ENCODE measurements at regions not wholly inside any gene's neighbourhood (a gene's known extent, or its start where the extent isn't known, plus 50 kb on each side); places are given as distances from the start of the nearest gene placed in this dataset.

- no peaks in the 10 kb centered on the region for H3K27me3 ChIP-seq (ENCODE audit: low read length)
- H3K4me3 ChIP-seq (ENCODE audit: low read length): no peak overlapping the region
- H3K27ac ChIP-seq (ENCODE audit: low read length): no peak overlapping the region
Observed at GRCh38 chr9:105912157-105912862, 218.0 kb downstream of the TMEM38B start.

GRCh38 chr9:105912863-105913516 lies 218.6 kb downstream of the TMEM38B start:
- H3K79me2 ChIP-seq (ENCODE audit: low read length): no peaks in the 10 kb centered on the region
- H3K27me3 ChIP-seq (ENCODE audit: low read length): no peaks in the 10 kb centered on the region
- H3K27ac ChIP-seq (ENCODE audit: low read length): no peak overlapping the region
- no peaks in the 10 kb centered on the region for H3K9me3 ChIP-seq (ENCODE audit: low read length)
- H3K9ac ChIP-seq (ENCODE audit: low read length): no peak overlapping the region
- H3K36me3 ChIP-seq (ENCODE audit: insufficient read depth, low read length): no peaks in the 10 kb centered on the region
- H3K4me3 ChIP-seq (ENCODE audit: low read length): no peak overlapping the region
- no peaks in the 10 kb centered on the region for H3K4me1 ChIP-seq (ENCODE audit: low read length)
- H2AFZ ChIP-seq (ENCODE audit: low read length): no peak overlapping the region
- H3K4me2 ChIP-seq (ENCODE audit: low read depth, low read length, poor library complexity, severe bottlenecking): no peak overlapping the region
- no peaks in the 10 kb centered on the region for H3K9me2 ChIP-seq (replicated peaks; ENCODE audit: insufficient read depth, low read length)
- no peaks in the 10 kb centered on the region for H4K20me1 ChIP-seq (ENCODE audit: insufficient read depth, low read depth, low read length)
- no peak for DNase-seq

More at GRCh38 chr9:105912157-105912862, 218.0 kb downstream of the TMEM38B start:
- Histone ChIP-seq H3K4me1 (ENCODE audit: low read length) (no peaks in the 10 kb centered on the region), H3K4me2 (ENCODE audit: low read depth, low read length, poor library complexity, severe bottlenecking) (no peak overlapping the region), H4K20me1 (ENCODE audit: insufficient read depth, low read depth, low read length) (no peaks in the 10 kb centered on the region), H3K9me2 (replicated peaks; ENCODE audit: insufficient read depth, low read length) (no peaks in the 10 kb centered on the region), H3K36me3 (ENCODE audit: insufficient read depth, low read length) (no peaks in the 10 kb centered on the region), H2AFZ (ENCODE audit: low read length) (no peak overlapping the region), H3K9me3 (ENCODE audit: low read length) (no peaks in the 10 kb centered on the region), H3K9ac (ENCODE audit: low read length) (no peak overlapping the region), H3K79me2 (ENCODE audit: low read length) (no peaks in the 10 kb centered on the region)
- no peak for DNase-seq

- Histone ChIP-seq H3K79me2 (ENCODE audit: low read length) (no peaks in the 10 kb centered on the region), H3K27me3 (ENCODE audit: low read length) (no peaks in the 10 kb centered on the region), H3K9me3 (ENCODE audit: low read length) (no peaks in the 10 kb centered on the region), H4K20me1 (ENCODE audit: insufficient read depth, low read depth, low read length) (0 out of 2 replicates have a peak, but pooled peaks cover 3% of the 10 kb centered on the region), H3K4me3 (ENCODE audit: low read length) (no peak overlapping the region), H3K9ac (ENCODE audit: low read length) (no peak overlapping the region), H3K4me1 (ENCODE audit: low read length) (no peaks in the 10 kb centered on the region), H3K9me2 (replicated peaks; ENCODE audit: insufficient read depth, low read length) (no peaks in the 10 kb centered on the region), H3K4me2 (ENCODE audit: low read depth, low read length, poor library complexity, severe bottlenecking) (no peak overlapping the region), H3K27ac (ENCODE audit: low read length) (no peak overlapping the region), H3K36me3 (ENCODE audit: insufficient read depth, low read length) (no peaks in the 10 kb centered on the region), H2AFZ (ENCODE audit: low read length) (no peak overlapping the region)
- DNase-seq: no peak
Observed at GRCh38 chr9:105921057-105921726, 226.9 kb downstream of the TMEM38B start.

- DNase-seq: no peak
- H2AFZ ChIP-seq (ENCODE audit: low read length): no peak overlapping the region
- H3K79me2 ChIP-seq (ENCODE audit: low read length): no peaks in the 10 kb centered on the region
- H3K9ac ChIP-seq (ENCODE audit: low read length): no peak overlapping the region
- no peaks in the 10 kb centered on the region for H4K20me1 ChIP-seq (ENCODE audit: insufficient read depth, low read depth, low read length)
- no peaks in the 10 kb centered on the region for H3K4me1 ChIP-seq (ENCODE audit: low read length)
- no peak overlapping the region for H3K4me3 ChIP-seq (ENCODE audit: low read length)
- H3K4me2 ChIP-seq (ENCODE audit: low read depth, low read length, poor library complexity, severe bottlenecking): no peak overlapping the region
- no peaks in the 10 kb centered on the region for H3K27me3 ChIP-seq (ENCODE audit: low read length)
- H3K27ac ChIP-seq (ENCODE audit: low read length): no peak overlapping the region
- no peaks in the 10 kb centered on the region for H3K9me2 ChIP-seq (replicated peaks; ENCODE audit: insufficient read depth, low read length)
- no peaks in the 10 kb centered on the region for H3K36me3 ChIP-seq (ENCODE audit: insufficient read depth, low read length)
- H3K9me3 ChIP-seq (ENCODE audit: low read length): no peaks in the 10 kb centered on the region
Observed at GRCh38 chr9:105928416-105928815, 234.1 kb downstream of the TMEM38B start.

- Histone ChIP-seq H3K27ac (ENCODE audit: low read length) (no peak overlapping the region), H4K20me1 (ENCODE audit: insufficient read depth, low read depth, low read length) (no peaks in the 10 kb centered on the region), H3K4me3 (ENCODE audit: low read length) (no peak overlapping the region), H3K36me3 (ENCODE audit: insufficient read depth, low read length) (no peaks in the 10 kb centered on the region), H3K9me3 (ENCODE audit: low read length) (no peaks in the 10 kb centered on the region), H3K4me1 (ENCODE audit: low read length) (no peaks in the 10 kb centered on the region), H3K9me2 (replicated peaks; ENCODE audit: insufficient read depth, low read length) (no peaks in the 10 kb centered on the region), H3K79me2 (ENCODE audit: low read length) (no peaks in the 10 kb centered on the region), H2AFZ (ENCODE audit: low read length) (no peak overlapping the region), H3K27me3 (ENCODE audit: low read length) (no peaks in the 10 kb centered on the region), H3K4me2 (ENCODE audit: low read depth, low read length, poor library complexity, severe bottlenecking) (no peak overlapping the region), H3K9ac (ENCODE audit: low read length) (no peak overlapping the region)
- no peak for DNase-seq
Observed at GRCh38 chr9:105930011-105930627, 235.8 kb downstream of the TMEM38B start.

- Histone ChIP-seq H2AFZ (ENCODE audit: low read length) (no peak overlapping the region), H4K20me1 (ENCODE audit: insufficient read depth, low read depth, low read length) (no peaks in the 10 kb centered on the region), H3K27ac (ENCODE audit: low read length) (no peak overlapping the region), H3K9me3 (ENCODE audit: low read length) (no peaks in the 10 kb centered on the region), H3K9me2 (replicated peaks; ENCODE audit: insufficient read depth, low read length) (no peaks in the 10 kb centered on the region), H3K4me3 (ENCODE audit: low read length) (no peak overlapping the region), H3K36me3 (ENCODE audit: insufficient read depth, low read length) (no peaks in the 10 kb centered on the region), H3K27me3 (ENCODE audit: low read length) (no peaks in the 10 kb centered on the region), H3K4me1 (ENCODE audit: low read length) (no peaks in the 10 kb centered on the region), H3K9ac (ENCODE audit: low read length) (no peak overlapping the region), H3K79me2 (ENCODE audit: low read length) (no peaks in the 10 kb centered on the region), H3K4me2 (ENCODE audit: low read depth, low read length, poor library complexity, severe bottlenecking) (no peak overlapping the region)
- DNase-seq: no peak
Observed at GRCh38 chr9:105932276-105932675, 237.9 kb downstream of the TMEM38B start.

GRCh38 chr9:105950448-105950847 lies 256.1 kb downstream of the TMEM38B start:
- H3K27ac ChIP-seq (ENCODE audit: low read length): no peak overlapping the region
- H3K79me2 ChIP-seq (ENCODE audit: low read length): no peaks in the 10 kb centered on the region
- H4K20me1 ChIP-seq (ENCODE audit: insufficient read depth, low read depth, low read length): no peaks in the 10 kb centered on the region
- H3K27me3 ChIP-seq (ENCODE audit: low read length): no peaks in the 10 kb centered on the region
- H3K9me2 ChIP-seq (replicated peaks; ENCODE audit: insufficient read depth, low read length): no peaks in the 10 kb centered on the region
- no peaks in the 10 kb centered on the region for H3K36me3 ChIP-seq (ENCODE audit: insufficient read depth, low read length)
- no peaks in the 10 kb centered on the region for H3K9me3 ChIP-seq (ENCODE audit: low read length)
- H2AFZ ChIP-seq (ENCODE audit: low read length): no peak overlapping the region
- H3K4me1 ChIP-seq (ENCODE audit: low read length): no peaks in the 10 kb centered on the region
- no peak for DNase-seq
- H3K4me2 ChIP-seq (ENCODE audit: low read depth, low read length, poor library complexity, severe bottlenecking): no peak overlapping the region
- no peak overlapping the region for H3K4me3 ChIP-seq (ENCODE audit: low read length)
- H3K9ac ChIP-seq (ENCODE audit: low read length): no peak overlapping the region

GRCh38 chr9:105950894-105951293 lies 256.6 kb downstream of the TMEM38B start:
- no peak for DNase-seq
- Histone ChIP-seq H3K4me3 (ENCODE audit: low read length) (no peak overlapping the region), H3K27ac (ENCODE audit: low read length) (no peak overlapping the region), H3K4me1 (ENCODE audit: low read length) (no peaks in the 10 kb centered on the region), H3K9ac (ENCODE audit: low read length) (no peak overlapping the region), H3K4me2 (ENCODE audit: low read depth, low read length, poor library complexity, severe bottlenecking) (no peak overlapping the region), H3K79me2 (ENCODE audit: low read length) (no peaks in the 10 kb centered on the region), H2AFZ (ENCODE audit: low read length) (no peak overlapping the region), H3K9me2 (replicated peaks; ENCODE audit: insufficient read depth, low read length) (no peaks in the 10 kb centered on the region), H4K20me1 (ENCODE audit: insufficient read depth, low read depth, low read length) (no peaks in the 10 kb centered on the region), H3K36me3 (ENCODE audit: insufficient read depth, low read length) (no peaks in the 10 kb centered on the region), H3K9me3 (ENCODE audit: low read length) (no peaks in the 10 kb centered on the region), H3K27me3 (ENCODE audit: low read length) (no peaks in the 10 kb centered on the region)

Measured in Karpas-422 (cell line).